ENCODE measurements at regions not wholly inside any gene's neighbourhood (a gene's known extent, or its start where the extent isn't known, plus 50 kb on each side); places are given as distances from the start of the nearest gene placed in this dataset.

- Histone ChIP-seq H3K27ac (no peak overlapping the region), H3K4me1 (no peaks in the 10 kb centered on the region), H3K9me3 (no peaks in the 10 kb centered on the region), H3K36me3 (no peaks in the 10 kb centered on the region), H3K4me3 (no peak overlapping the region), H3K27me3 (no peaks in the 10 kb centered on the region)
- DNase-seq (ENCODE audit: extremely low spot score in 2 of 2) = no peak
- TF ChIP-seq CTCF (IDR thresholded peaks at IDR 0.05) = no peak
- no peak for TF ChIP-seq POLR2A (IDR thresholded peaks at IDR 0.05)
- no peak for TF ChIP-seq POLR2AphosphoS5 (IDR thresholded peaks at IDR 0.05; ENCODE audit: insufficient read depth in 1 of 2, low read depth in 1 of 2)
- intact Hi-C loops (cut with DNase I) = no loop called here
Observed at GRCh38 chr4:29853833-29854232, 866.3 kb upstream of the PCDH7 start.

GRCh38 chr4:29861307-29861706 is 858.9 kb upstream of the PCDH7 start:
- no peak for TF ChIP-seq POLR2AphosphoS5 (IDR thresholded peaks at IDR 0.05; ENCODE audit: insufficient read depth in 1 of 2, low read depth in 1 of 2)
- no peak for TF ChIP-seq POLR2A (IDR thresholded peaks at IDR 0.05)
- TF ChIP-seq CTCF (IDR thresholded peaks at IDR 0.05) = no peak
- no peaks in the 10 kb centered on the region for H3K36me3 ChIP-seq
- H3K27me3 ChIP-seq = no peaks in the 10 kb centered on the region
- H3K4me1 ChIP-seq = no peaks in the 10 kb centered on the region
- intact Hi-C loops (cut with DNase I) = no loop called here
- no peak overlapping the region for H3K27ac ChIP-seq
- no peak for DNase-seq (ENCODE audit: extremely low spot score in 2 of 2)
- no peak overlapping the region for H3K4me3 ChIP-seq
- no peaks in the 10 kb centered on the region for H3K9me3 ChIP-seq

- Histone ChIP-seq H3K9me3 (no peaks in the 10 kb centered on the region), H3K36me3 (no peaks in the 10 kb centered on the region), H3K27ac (no peak overlapping the region), H3K27me3 (no peaks in the 10 kb centered on the region), H3K4me1 (no peaks in the 10 kb centered on the region), H3K4me3 (no peak overlapping the region)
- TF ChIP-seq CTCF (IDR thresholded peaks at IDR 0.05) = no peak
- intact Hi-C loops (cut with DNase I) = no loop called here
- DNase-seq (ENCODE audit: extremely low spot score in 2 of 2) = no peak
Observed at GRCh38 chr4:29867412-29867811, 852.8 kb upstream of the PCDH7 start.

GRCh38 chr4:29900336-29900735 is 819.8 kb upstream of the PCDH7 start:
- no peaks in the 10 kb centered on the region for H3K9me3 ChIP-seq
- H3K4me3 ChIP-seq = no peak overlapping the region
- intact Hi-C loops (cut with DNase I) = no loop called here
- no peaks in the 10 kb centered on the region for H3K36me3 ChIP-seq
- H3K27me3 ChIP-seq = no peaks in the 10 kb centered on the region
- no peak for TF ChIP-seq POLR2AphosphoS5 (IDR thresholded peaks at IDR 0.05; ENCODE audit: insufficient read depth in 1 of 2, low read depth in 1 of 2)
- TF ChIP-seq POLR2A (IDR thresholded peaks at IDR 0.05) = no peak
- no peak for TF ChIP-seq CTCF (IDR thresholded peaks at IDR 0.05)
- no peak for DNase-seq (ENCODE audit: extremely low spot score in 2 of 2)
- H3K27ac ChIP-seq = no peak overlapping the region
- H3K4me1 ChIP-seq = no peaks in the 10 kb centered on the region

GRCh38 chr4:29908276-29908675 is 811.9 kb upstream of the PCDH7 start:
- no peaks in the 10 kb centered on the region for H3K9me3 ChIP-seq
- H3K36me3 ChIP-seq = no peaks in the 10 kb centered on the region
- intact Hi-C loops (cut with DNase I) = no loop called here
- no peaks in the 10 kb centered on the region for H3K27me3 ChIP-seq
- H3K4me3 ChIP-seq = no peak overlapping the region
- TF ChIP-seq POLR2A (IDR thresholded peaks at IDR 0.05) (no peak), CTCF (IDR thresholded peaks at IDR 0.05) (no peak), POLR2AphosphoS5 (IDR thresholded peaks at IDR 0.05; ENCODE audit: insufficient read depth in 1 of 2, low read depth in 1 of 2) (no peak)
- DNase-seq (ENCODE audit: extremely low spot score in 2 of 2) = no peak
- no peaks in the 10 kb centered on the region for H3K4me1 ChIP-seq
- no peak overlapping the region for H3K27ac ChIP-seq

All from vagina (tissue), 2 donors.